Astrocyte (in vitro differentiated cells and primary cell): ENCODE measurements at regions not wholly inside any gene's neighbourhood (a gene's known extent, or its start where the extent isn't known, plus 50 kb on each side); places are given as distances from the start of the nearest gene placed in this dataset.

ENCODE experiments used
- DNase-seq: peaks from one replicate; pipeline ENCODE4 v3.0.0-alpha.2; 2010; ENCODE audit warnings: low read depth
- FAIRE-seq: peaks from 2 replicates; lab custom pipeline; 2011; peaks lifted over from hg19 to GRCh38; lab: Jason Lieb, UNC
- H2AFZ ChIP-seq: 2 replicates; pipeline ENCODE4 v1.6.0; 2012; ENCODE audit warnings: low read depth, low read length, inconsistent platforms
- H3K27ac ChIP-seq: 2 replicates; pipeline ENCODE4 v1.5.1; 2011; ENCODE audit warnings: low read depth, low read length, inconsistent platforms
- H3K27me3 ChIP-seq: 2 replicates; pipeline ENCODE4 v1.6.0; 2011; ENCODE audit warnings: low read length, inconsistent platforms; ENCODE audit not compliant: insufficient read depth
- H3K36me3 ChIP-seq: 2 replicates; pipeline ENCODE4 v1.5.1; 2011; ENCODE audit warnings: low read length, inconsistent platforms; ENCODE audit not compliant: insufficient read depth
- H3K4me1 ChIP-seq: 2 replicates; pipeline ENCODE4 v1.5.1; 2011; ENCODE audit warnings: low read length, inconsistent platforms; ENCODE audit not compliant: insufficient read depth
- H3K4me2 ChIP-seq: 2 replicates; pipeline ENCODE4 v1.6.0; 2012; ENCODE audit warnings: low read length, inconsistent platforms
- H3K4me3 ChIP-seq: 2 replicates; pipeline ENCODE4 v1.5.1; 2011; ENCODE audit warnings: low read depth, mild to moderate bottlenecking, low read length, inconsistent platforms; ENCODE audit not compliant: insufficient read depth
- H3K79me2 ChIP-seq: 2 replicates; pipeline ENCODE4 v1.6.0; 2012; ENCODE audit warnings: mild to moderate bottlenecking, low read length, inconsistent platforms; ENCODE audit not compliant: insufficient read depth
- H3K9ac ChIP-seq: 2 replicates; pipeline ENCODE4 v1.6.0; 2012; ENCODE audit warnings: mild to moderate bottlenecking, low read length, inconsistent platforms
- H3K9me3 ChIP-seq: 2 replicates; pipeline ENCODE4 v1.5.1; 2012; ENCODE audit warnings: low read depth, mild to moderate bottlenecking, low read length, inconsistent platforms; ENCODE audit not compliant: insufficient read depth
- H4K20me1 ChIP-seq: 2 replicates; pipeline ENCODE4 v1.6.0; 2012; ENCODE audit warnings: low read length, inconsistent platforms; ENCODE audit not compliant: insufficient read depth
- H3K27ac Mint-ChIP-seq: one replicate; pipeline ENCODE4 v1.8.0; 2021; ENCODE audit warnings: mild to moderate bottlenecking, mixed read lengths; ENCODE audit not compliant: unreplicated experiment
- H3K27me3 Mint-ChIP-seq: one replicate; pipeline ENCODE4 v1.8.0; 2021; ENCODE audit warnings: low read depth, mixed read lengths; ENCODE audit not compliant: unreplicated experiment
- H3K36me3 Mint-ChIP-seq: one replicate; pipeline ENCODE4 v1.8.0; 2021; ENCODE audit warnings: low read depth, mixed read lengths; ENCODE audit not compliant: unreplicated experiment
- H3K4me1 Mint-ChIP-seq: one replicate; pipeline ENCODE4 v1.8.0; 2021; ENCODE audit warnings: low read depth, mixed read lengths; ENCODE audit not compliant: unreplicated experiment
- H3K4me3 Mint-ChIP-seq: one replicate; pipeline ENCODE4 v1.8.0; 2021; ENCODE audit warnings: mild to moderate bottlenecking, moderate library complexity, mixed read lengths; ENCODE audit not compliant: unreplicated experiment
- H3K9me3 Mint-ChIP-seq: one replicate; pipeline ENCODE4 v1.8.0; 2021; ENCODE audit warnings: mild to moderate bottlenecking, mixed read lengths; ENCODE audit not compliant: unreplicated experiment
- CTCF ChIP-seq: IDR thresholded peaks from 2 replicates; pipeline ENCODE4 v1.5.1; 2011; ENCODE audit warnings: low read depth, mild to moderate bottlenecking, inconsistent platforms, low read length, moderate library complexity; ENCODE audit not compliant: insufficient read depth
- EZH2 ChIP-seq: IDR thresholded peaks from 2 replicates; pipeline ENCODE4 v1.6.1; 2012; ENCODE audit warnings: mild to moderate bottlenecking, low read length, inconsistent platforms; ENCODE audit not compliant: insufficient read depth

- Histone ChIP-seq H3K9ac (no peak overlapping the region), H3K36me3 (no peaks in the 10 kb centered on the region), H3K4me3 (no peak overlapping the region), H3K27me3 (no peaks in the 10 kb centered on the region), H3K4me2 (no peak overlapping the region), H3K4me1 (no peaks in the 10 kb centered on the region), H3K27ac (no peak overlapping the region), H2AFZ (no peak overlapping the region), H4K20me1 (no peaks in the 10 kb centered on the region), H3K9me3 (no peaks in the 10 kb centered on the region), H3K79me2 (no peaks in the 10 kb centered on the region)
- DNase-seq (peak; percentile 80), FAIRE-seq (peak; percentile 20)
- Mint-ChIP-seq H3K4me3 (no peak overlapping the region), H3K27me3 (no peaks in the 10 kb centered on the region), H3K4me1 (peaks cover 3% of the 10 kb centered on the region), H3K27ac (no peak overlapping the region), H3K9me3 (no peaks in the 10 kb centered on the region), H3K36me3 (no peaks in the 10 kb centered on the region)
- TF ChIP-seq EZH2 (no peak), CTCF (no peak)
These were observed 499.6 kb upstream of the KCNMB2 start for GRCh38 chr3:178036451-178037144.

GRCh38 chr3:178041931-178042330, 494.3 kb upstream of the KCNMB2 start:
- H3K4me1 Mint-ChIP-seq, result no peaks in the 10 kb centered on the region
- no peak for FAIRE-seq
- H3K27ac Mint-ChIP-seq, result no peak overlapping the region
- Histone ChIP-seq H3K79me2 (no peaks in the 10 kb centered on the region), H4K20me1 (no peaks in the 10 kb centered on the region), H3K27me3 (no peaks in the 10 kb centered on the region), H3K4me2 (no peak overlapping the region), H3K9ac (no peak overlapping the region), H2AFZ (no peak overlapping the region), H3K27ac (no peak overlapping the region), H3K4me3 (no peak overlapping the region), H3K4me1 (no peaks in the 10 kb centered on the region), H3K9me3 (no peaks in the 10 kb centered on the region), H3K36me3 (no peaks in the 10 kb centered on the region)
- H3K27me3 Mint-ChIP-seq, result no peaks in the 10 kb centered on the region
- no peak overlapping the region for H3K4me3 Mint-ChIP-seq
- TF ChIP-seq CTCF (no peak), EZH2 (no peak)
- H3K9me3 Mint-ChIP-seq, result no peaks in the 10 kb centered on the region
- no peak for DNase-seq
- H3K36me3 Mint-ChIP-seq, result no peaks in the 10 kb centered on the region

- Mint-ChIP-seq H3K27me3 (no peaks in the 10 kb centered on the region), H3K27ac (no peak overlapping the region), H3K4me1 (no peaks in the 10 kb centered on the region), H3K4me3 (no peak overlapping the region), H3K9me3 (no peaks in the 10 kb centered on the region), H3K36me3 (no peaks in the 10 kb centered on the region)
- no peak for TF ChIP-seq EZH2
- no peak for TF ChIP-seq CTCF
- Histone ChIP-seq H3K79me2 (no peaks in the 10 kb centered on the region), H3K27ac (no peak overlapping the region), H3K4me3 (no peak overlapping the region), H3K9me3 (no peaks in the 10 kb centered on the region), H2AFZ (no peak overlapping the region), H3K4me1 (no peaks in the 10 kb centered on the region), H3K27me3 (no peaks in the 10 kb centered on the region), H3K4me2 (no peak overlapping the region), H4K20me1 (no peaks in the 10 kb centered on the region), H3K36me3 (no peaks in the 10 kb centered on the region), H3K9ac (no peak overlapping the region)
- DNase-seq, result no peak
- FAIRE-seq, result no peak
These were observed 493.9 kb upstream of the KCNMB2 start for GRCh38 chr3:178042376-178042775.
